Thyroid gland (tissue), 4 donors: ENCODE measurements at regions not wholly inside any gene's neighbourhood (a gene's known extent, or its start where the extent isn't known, plus 50 kb on each side); places are given as distances from the start of the nearest gene placed in this dataset.

ENCODE experiments used
- POLR2A ChIP-seq, 2 donors: fragments of 450-650 bp; IDR thresholded peaks; one replicate each; pipeline ENCODE4 v1.6.1; 2017; ENCODE audit warnings: antibody characterized with exemption in 2 of 2, mild to moderate bottlenecking in 2 of 2, moderate library complexity in 1 of 2
- TF ChIP-seq, protein P1 (sequence below), 6 experiments: fragments of 200-600 bp in 3 of 6; fragments of 450-650 bp in 3 of 6; sonication (generic) in 3 of 6; IDR thresholded peaks; one replicate each; pipeline ENCODE4 v1.5.1; 2016 to 2019; ENCODE audit warnings: antibody characterized with exemption in 6 of 6, mild to moderate bottlenecking in 2 of 6, inconsistent platforms in 1 of 6, moderate library complexity in 1 of 6

DNA sequence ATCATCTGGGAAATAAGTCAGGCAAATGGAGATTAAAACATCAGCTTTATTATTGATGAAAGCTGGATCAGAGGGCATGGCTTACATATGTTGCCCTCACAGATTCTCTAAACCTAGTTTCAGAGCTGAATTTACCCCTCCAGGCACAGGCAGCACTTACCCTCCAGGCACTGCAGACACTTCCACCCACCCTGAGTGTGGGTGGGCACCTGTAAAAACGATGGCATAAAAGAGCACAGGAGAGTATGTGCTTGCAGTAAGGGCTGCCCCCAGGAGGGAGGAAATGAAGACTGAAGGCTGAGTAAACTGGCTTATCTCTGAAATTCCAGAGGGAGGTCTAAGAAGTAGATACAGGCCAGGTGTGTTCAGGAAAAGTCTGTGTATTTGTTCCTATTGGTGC, 185.0 kb upstream of the HTR2A start:
- no peak for TF ChIP-seq POLR2A (IDR thresholded peaks at IDR 0.05)
- TF ChIP-seq, protein P1, sequence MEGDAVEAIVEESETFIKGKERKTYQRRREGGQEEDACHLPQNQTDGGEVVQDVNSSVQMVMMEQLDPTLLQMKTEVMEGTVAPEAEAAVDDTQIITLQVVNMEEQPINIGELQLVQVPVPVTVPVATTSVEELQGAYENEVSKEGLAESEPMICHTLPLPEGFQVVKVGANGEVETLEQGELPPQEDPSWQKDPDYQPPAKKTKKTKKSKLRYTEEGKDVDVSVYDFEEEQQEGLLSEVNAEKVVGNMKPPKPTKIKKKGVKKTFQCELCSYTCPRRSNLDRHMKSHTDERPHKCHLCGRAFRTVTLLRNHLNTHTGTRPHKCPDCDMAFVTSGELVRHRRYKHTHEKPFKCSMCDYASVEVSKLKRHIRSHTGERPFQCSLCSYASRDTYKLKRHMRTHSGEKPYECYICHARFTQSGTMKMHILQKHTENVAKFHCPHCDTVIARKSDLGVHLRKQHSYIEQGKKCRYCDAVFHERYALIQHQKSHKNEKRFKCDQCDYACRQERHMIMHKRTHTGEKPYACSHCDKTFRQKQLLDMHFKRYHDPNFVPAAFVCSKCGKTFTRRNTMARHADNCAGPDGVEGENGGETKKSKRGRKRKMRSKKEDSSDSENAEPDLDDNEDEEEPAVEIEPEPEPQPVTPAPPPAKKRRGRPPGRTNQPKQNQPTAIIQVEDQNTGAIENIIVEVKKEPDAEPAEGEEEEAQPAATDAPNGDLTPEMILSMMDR (IDR thresholded peaks at IDR 0.05), result no peak
